ENCODE measurements at regions not wholly inside any gene's neighbourhood (a gene's known extent, or its start where the extent isn't known, plus 50 kb on each side); places are given as distances from the start of the nearest gene placed in this dataset.

GRCh38 chr13:100848304-100848703 lies 173.7 kb upstream of the TMTC4 start:
- H3K9ac ChIP-seq (replicated peaks in 1 of 4; ENCODE audit: extremely low read depth in 1 of 4, low read depth in 3 of 4, low read length in 3 of 4): no peak overlapping the region
- H4K5ac ChIP-seq (ENCODE audit: insufficient read length, low read depth, low read length): no peak overlapping the region
- H3K23ac ChIP-seq (ENCODE audit: insufficient read length): no peak overlapping the region
- no peak overlapping the region for H2BK5ac ChIP-seq (ENCODE audit: low read depth, low read length)
- 0 out of 4 replicates have a peak, but pooled peaks cover 0 to 2% of the 10 kb centered on the region in 2 experiments for H3K9me3 ChIP-seq (ENCODE audit: insufficient read depth in 2 of 2, low read depth in 1 of 2, low read length in 1 of 2)
- H3K27ac ChIP-seq (ENCODE audit: low read depth, low read length): no peak overlapping the region
- no peak overlapping the region for H2BK120ac ChIP-seq (replicated peaks; ENCODE audit: low read depth, low read length)
- TF ChIP-seq KDM1A (IDR thresholded peaks at IDR 0.05; ENCODE audit: borderline replicate concordance, low read length) (no peak), RAD21 (IDR thresholded peaks at IDR 0.05 in 1 of 2, conservative IDR thresholded peaks at IDR 0.05 in 1 of 2; ENCODE audit: low read depth in 2 of 2, low read length in 2 of 2) (peak; percentile 59 to 68), CTCF (IDR thresholded peaks at IDR 0.05; ENCODE audit: control extremely low read depth in 1 of 3, insufficient read depth in 1 of 3, low read depth in 1 of 3, low read length in 3 of 3) (peak; percentile 34 to 61 (median 60))
- no peaks in the 10 kb centered on the region for H3K27me3 ChIP-seq (replicated peaks in 1 of 4; ENCODE audit: control insufficient read depth in 3 of 4, extremely low read depth in 1 of 4, insufficient read depth in 3 of 4, low read length in 3 of 4)
- no peak overlapping the region for H4K8ac ChIP-seq (ENCODE audit: extremely low read depth, insufficient read depth, low read length)
- CTCF ChIA-PET (ENCODE audit: partially characterized antibody): interaction anchor here (0.7 to 2.8 kb wide), 11 partner anchors 10 to 313 kb away, joined by 3 to 19 read pairs (median 5); no protein-coding TSS in a partner anchor
- POLR2A ChIA-PET (ENCODE audit: partially characterized antibody): interaction anchor here (0.7 kb wide), 1 partner anchor 174 kb away, joined by 4 read pairs; the partner anchor contains the start of gene TMTC4
- H3K4me3 ChIP-seq (ENCODE audit: extremely low read depth in 1 of 4, insufficient read depth in 2 of 4, low read depth in 3 of 4, low read length in 4 of 4): no peak overlapping the region
- no peak overlapping the region for H3K56ac ChIP-seq (replicated peaks; ENCODE audit: insufficient read length, low read depth, low read length)
- WGBS, 2 experiments (ENCODE audit: extremely low coverage in 1 of 2, insufficient coverage in 1 of 2, insufficient read length in 1 of 2, insufficient replicate concordance in 2 of 2, low coverage in 1 of 2, low lambda C conversion rate in 2 of 2, missing lambda C conversion rate in 1 of 2): 73% methylated on average over 6 of the region's 6 CpGs; no CpG with 5 or more reads in 1 of the 2 experiments
- no peak overlapping the region for H2BK20ac ChIP-seq (ENCODE audit: low read length)
- H4K91ac ChIP-seq (replicated peaks; ENCODE audit: insufficient read length, low read length): no peak overlapping the region
- DNase-seq (ENCODE audit: low read depth in 1 of 2, low spot score in 2 of 2) (peak in 1 of 2 experiments; percentile 58), FAIRE-seq (no peak)
- H3K4me2 ChIP-seq (ENCODE audit: insufficient read depth in 1 of 2, low read depth in 2 of 2, low read length in 2 of 2): no peak overlapping the region
- no peak overlapping the region for H2BK12ac ChIP-seq (ENCODE audit: low read depth, low read length)
- H3K79me2 ChIP-seq (ENCODE audit: control insufficient read depth in 1 of 2, insufficient read depth in 2 of 2, low read length in 2 of 2): no peaks in the 10 kb centered on the region
- no peaks in the 10 kb centered on the region; a peak in 1 of 7 replicates for H3K4me1 ChIP-seq (replicated peaks in 1 of 4; ENCODE audit: control insufficient read depth in 3 of 4, insufficient read depth in 4 of 4, low read length in 3 of 4)
- H2BK15ac ChIP-seq (ENCODE audit: low read length): no peak overlapping the region
- no peak overlapping the region for H3K4ac ChIP-seq (replicated peaks; ENCODE audit: insufficient read length, low read depth, low read length)
- H3K79me1 ChIP-seq (ENCODE audit: low read depth, low read length): no peaks in the 10 kb centered on the region
- H4K20me1 ChIP-seq (replicated peaks in 1 of 2; ENCODE audit: control insufficient read depth in 1 of 2, insufficient read depth in 2 of 2, low read length in 2 of 2): no peaks in the 10 kb centered on the region
- H2AFZ ChIP-seq (ENCODE audit: low read length): no peak overlapping the region
- no peaks in the 10 kb centered on the region for H3K23me2 ChIP-seq (ENCODE audit: low read depth, low read length)
- no peaks in the 10 kb centered on the region for H3K36me3 ChIP-seq (ENCODE audit: control insufficient read depth in 2 of 4, insufficient read depth in 4 of 4, low read length in 3 of 4)
- H3K18ac ChIP-seq (ENCODE audit: extremely low read depth, low read length): no peak overlapping the region
- no peak overlapping the region for H2AK5ac ChIP-seq (ENCODE audit: low read depth, low read length)
- no peak overlapping the region for H3K14ac ChIP-seq (ENCODE audit: insufficient read length)
